DND-41 (cell line): ENCODE measurements at regions not wholly inside any gene's neighbourhood (a gene's known extent, or its start where the extent isn't known, plus 50 kb on each side); places are given as distances from the start of the nearest gene placed in this dataset.

ENCODE experiments used
- EZH2 ChIP-seq: IDR thresholded peaks from 3 replicates; pipeline ENCODE4 v1.6.1; 2012; ENCODE audit warnings: borderline replicate concordance, low read depth, mild to moderate bottlenecking, moderate library complexity, low read length, inconsistent platforms; ENCODE audit not compliant: severe bottlenecking
- TF ChIP-seq, protein P1 (sequence below): IDR thresholded peaks from 2 replicates; pipeline ENCODE4 v1.5.1; 2012; ENCODE audit warnings: borderline replicate concordance, low read length, moderate library complexity, mild to moderate bottlenecking; ENCODE audit not compliant: poor library complexity, severe bottlenecking; ENCODE audit errors: extremely low read depth

DNA sequence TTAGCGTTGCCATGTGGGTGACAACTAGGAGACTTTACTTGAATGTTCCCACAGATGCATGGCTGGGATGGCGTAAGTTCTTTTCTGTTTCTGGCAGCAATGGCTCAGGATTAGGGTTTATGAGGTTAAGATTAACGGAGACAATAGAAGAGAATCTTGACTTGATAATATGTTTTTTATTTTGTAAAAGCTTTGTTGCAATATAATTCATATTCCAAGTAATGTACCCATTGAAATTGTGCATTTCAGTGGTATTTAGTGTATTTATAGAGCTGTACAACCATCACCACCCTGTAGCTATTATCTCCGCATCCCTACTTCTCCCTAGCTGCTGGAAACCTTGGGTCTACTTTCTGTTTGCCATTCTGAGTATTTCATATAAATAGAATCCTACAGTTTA lies 349.2 kb downstream of the UTRN start:
- TF ChIP-seq, protein P1, sequence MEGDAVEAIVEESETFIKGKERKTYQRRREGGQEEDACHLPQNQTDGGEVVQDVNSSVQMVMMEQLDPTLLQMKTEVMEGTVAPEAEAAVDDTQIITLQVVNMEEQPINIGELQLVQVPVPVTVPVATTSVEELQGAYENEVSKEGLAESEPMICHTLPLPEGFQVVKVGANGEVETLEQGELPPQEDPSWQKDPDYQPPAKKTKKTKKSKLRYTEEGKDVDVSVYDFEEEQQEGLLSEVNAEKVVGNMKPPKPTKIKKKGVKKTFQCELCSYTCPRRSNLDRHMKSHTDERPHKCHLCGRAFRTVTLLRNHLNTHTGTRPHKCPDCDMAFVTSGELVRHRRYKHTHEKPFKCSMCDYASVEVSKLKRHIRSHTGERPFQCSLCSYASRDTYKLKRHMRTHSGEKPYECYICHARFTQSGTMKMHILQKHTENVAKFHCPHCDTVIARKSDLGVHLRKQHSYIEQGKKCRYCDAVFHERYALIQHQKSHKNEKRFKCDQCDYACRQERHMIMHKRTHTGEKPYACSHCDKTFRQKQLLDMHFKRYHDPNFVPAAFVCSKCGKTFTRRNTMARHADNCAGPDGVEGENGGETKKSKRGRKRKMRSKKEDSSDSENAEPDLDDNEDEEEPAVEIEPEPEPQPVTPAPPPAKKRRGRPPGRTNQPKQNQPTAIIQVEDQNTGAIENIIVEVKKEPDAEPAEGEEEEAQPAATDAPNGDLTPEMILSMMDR: no peak
- no peak for TF ChIP-seq EZH2
